Osteocyte (in vitro differentiated cells): ENCODE measurements at regions not wholly inside any gene's neighbourhood (a gene's known extent, or its start where the extent isn't known, plus 50 kb on each side); places are given as distances from the start of the nearest gene placed in this dataset.

ENCODE experiments used
- DNase-seq: peaks from one replicate; pipeline ENCODE4 v3.0.0; 2021; ENCODE audit warnings: mixed read lengths; ENCODE audit not compliant: unreplicated experiment; ENCODE audit errors: extremely low spot score
- H3K27ac Mint-ChIP-seq: one replicate; pipeline ENCODE4 v1.8.0; 2021; ENCODE audit warnings: mild to moderate bottlenecking, mixed read lengths; ENCODE audit not compliant: unreplicated experiment
- H3K27me3 Mint-ChIP-seq: one replicate; pipeline ENCODE4 v1.8.0; 2021; ENCODE audit warnings: mixed read lengths; ENCODE audit not compliant: unreplicated experiment
- H3K36me3 Mint-ChIP-seq: one replicate; pipeline ENCODE4 v1.8.0; 2021; ENCODE audit warnings: mixed read lengths; ENCODE audit not compliant: unreplicated experiment
- H3K4me1 Mint-ChIP-seq: one replicate; pipeline ENCODE4 v1.8.0; 2021; ENCODE audit warnings: mixed read lengths; ENCODE audit not compliant: unreplicated experiment
- H3K4me3 Mint-ChIP-seq: one replicate; pipeline ENCODE4 v1.8.0; 2021; ENCODE audit warnings: mild to moderate bottlenecking, moderate library complexity, mixed read lengths; ENCODE audit not compliant: unreplicated experiment
- H3K9me3 Mint-ChIP-seq: one replicate; pipeline ENCODE4 v1.8.0; 2021; ENCODE audit warnings: mixed read lengths; ENCODE audit not compliant: unreplicated experiment
- CTCF ChIP-seq: fragments of 200-600 bp; sonication (generic); IDR thresholded peaks from 2 replicates; pipeline ENCODE4 v1.5.0; 2021; ENCODE audit warnings: antibody characterized with exemption, mild to moderate bottlenecking, moderate library complexity

GRCh38 chr4:24659241-24659961 is 75.0 kb upstream of the DHX15 start:
- H3K27me3 Mint-ChIP-seq: peaks cover 14% of the 10 kb centered on the region
- DNase-seq: no peak
- no peak overlapping the region for H3K4me3 Mint-ChIP-seq
- no peaks in the 10 kb centered on the region for H3K9me3 Mint-ChIP-seq
- no peaks in the 10 kb centered on the region for H3K36me3 Mint-ChIP-seq
- TF ChIP-seq CTCF: no peak
- H3K4me1 Mint-ChIP-seq: peaks cover 27% of the 10 kb centered on the region
- no peak overlapping the region for H3K27ac Mint-ChIP-seq

- H3K9me3 Mint-ChIP-seq: no peaks in the 10 kb centered on the region
- peaks cover 15% of the 10 kb centered on the region for H3K4me1 Mint-ChIP-seq
- no peak for DNase-seq
- peaks cover 27% of the 10 kb centered on the region for H3K27me3 Mint-ChIP-seq
- H3K4me3 Mint-ChIP-seq: no peak overlapping the region
- no peak overlapping the region for H3K27ac Mint-ChIP-seq
- TF ChIP-seq CTCF: no peak
- H3K36me3 Mint-ChIP-seq: no peaks in the 10 kb centered on the region
These were observed 77.7 kb upstream of the DHX15 start for GRCh38 chr4:24662056-24662455.

- no peak overlapping the region for H3K27ac Mint-ChIP-seq
- no peak for TF ChIP-seq CTCF
- no peaks in the 10 kb centered on the region for H3K36me3 Mint-ChIP-seq
- no peak for DNase-seq
- peaks cover 27% of the 10 kb centered on the region for H3K27me3 Mint-ChIP-seq
- H3K4me3 Mint-ChIP-seq: no peak overlapping the region
- no peaks in the 10 kb centered on the region for H3K9me3 Mint-ChIP-seq
- H3K4me1 Mint-ChIP-seq: peaks cover 15% of the 10 kb centered on the region
These were observed 78.2 kb upstream of the DHX15 start for GRCh38 chr4:24662542-24662941.

GRCh38 chr4:24664956-24665355 is 80.6 kb upstream of the DHX15 start:
- peaks cover 27% of the 10 kb centered on the region for H3K27me3 Mint-ChIP-seq
- no peak overlapping the region for H3K27ac Mint-ChIP-seq
- no peak for TF ChIP-seq CTCF
- H3K9me3 Mint-ChIP-seq: no peaks in the 10 kb centered on the region
- no peaks in the 10 kb centered on the region for H3K36me3 Mint-ChIP-seq
- no peak for DNase-seq
- no peak overlapping the region for H3K4me3 Mint-ChIP-seq
- peaks cover 2% of the 10 kb centered on the region for H3K4me1 Mint-ChIP-seq

- H3K9me3 Mint-ChIP-seq: no peaks in the 10 kb centered on the region
- H3K27me3 Mint-ChIP-seq: peaks cover 27% of the 10 kb centered on the region
- no peak for DNase-seq
- no peak for TF ChIP-seq CTCF
- H3K4me1 Mint-ChIP-seq: peaks cover 2% of the 10 kb centered on the region
- no peak overlapping the region for H3K4me3 Mint-ChIP-seq
- no peak overlapping the region for H3K27ac Mint-ChIP-seq
- H3K36me3 Mint-ChIP-seq: no peaks in the 10 kb centered on the region
These were observed 82.0 kb upstream of the DHX15 start for GRCh38 chr4:24666316-24666715.
